ENCODE measurements at regions not wholly inside any gene's neighbourhood (a gene's known extent, or its start where the extent isn't known, plus 50 kb on each side); places are given as distances from the start of the nearest gene placed in this dataset.

DNA sequence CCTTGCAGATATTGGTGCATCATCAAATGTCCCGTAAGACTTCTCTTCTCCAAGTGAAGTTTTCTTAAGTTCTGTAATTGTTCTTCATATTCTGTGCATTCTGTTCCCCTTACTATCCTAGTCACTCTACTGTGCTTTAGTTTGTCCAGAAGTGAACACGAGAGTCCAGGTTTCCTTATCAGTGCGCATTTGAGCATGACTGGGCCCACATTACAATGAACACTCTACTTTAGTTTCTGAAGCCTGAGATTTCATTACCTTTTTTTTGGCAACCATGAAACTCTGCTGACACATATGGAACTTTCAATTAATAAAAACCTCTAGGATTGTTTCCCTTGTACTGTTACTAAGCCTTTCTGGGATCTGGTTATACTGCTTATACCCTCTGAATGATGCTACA lies 270.0 kb downstream of the KCNRG start:
- TF ChIP-seq, protein P1, sequence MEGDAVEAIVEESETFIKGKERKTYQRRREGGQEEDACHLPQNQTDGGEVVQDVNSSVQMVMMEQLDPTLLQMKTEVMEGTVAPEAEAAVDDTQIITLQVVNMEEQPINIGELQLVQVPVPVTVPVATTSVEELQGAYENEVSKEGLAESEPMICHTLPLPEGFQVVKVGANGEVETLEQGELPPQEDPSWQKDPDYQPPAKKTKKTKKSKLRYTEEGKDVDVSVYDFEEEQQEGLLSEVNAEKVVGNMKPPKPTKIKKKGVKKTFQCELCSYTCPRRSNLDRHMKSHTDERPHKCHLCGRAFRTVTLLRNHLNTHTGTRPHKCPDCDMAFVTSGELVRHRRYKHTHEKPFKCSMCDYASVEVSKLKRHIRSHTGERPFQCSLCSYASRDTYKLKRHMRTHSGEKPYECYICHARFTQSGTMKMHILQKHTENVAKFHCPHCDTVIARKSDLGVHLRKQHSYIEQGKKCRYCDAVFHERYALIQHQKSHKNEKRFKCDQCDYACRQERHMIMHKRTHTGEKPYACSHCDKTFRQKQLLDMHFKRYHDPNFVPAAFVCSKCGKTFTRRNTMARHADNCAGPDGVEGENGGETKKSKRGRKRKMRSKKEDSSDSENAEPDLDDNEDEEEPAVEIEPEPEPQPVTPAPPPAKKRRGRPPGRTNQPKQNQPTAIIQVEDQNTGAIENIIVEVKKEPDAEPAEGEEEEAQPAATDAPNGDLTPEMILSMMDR (conservative IDR thresholded peaks at IDR 0.05 in 1 of 2, IDR thresholded peaks at IDR 0.05 in 1 of 2; ENCODE audit: low read depth in 1 of 2, low read length in 2 of 2) = no peak
- TF ChIP-seq EZH2 (IDR thresholded peaks at IDR 0.05; ENCODE audit: low read length, missing control alignments) = no peak

Data from fibroblast of lung (primary cell).